GM20000 (cell line): ENCODE measurements at regions not wholly inside any gene's neighbourhood (a gene's known extent, or its start where the extent isn't known, plus 50 kb on each side); places are given as distances from the start of the nearest gene placed in this dataset.

Source experiments
- DNase-seq: peaks from one replicate; pipeline ENCODE4 v3.0.0; 2012; ENCODE audit warnings: low spot score
- CTCF ChIP-seq: IDR thresholded peaks from 2 replicates; pipeline ENCODE4 v1.5.1; 2012; ENCODE audit warnings: mild to moderate bottlenecking, control low read depth; ENCODE audit errors: extremely low read depth, missing control alignments

GRCh38 chr2:180268006-180268405 is 260.9 kb upstream of the CWC22 start:
- no peak for TF ChIP-seq CTCF
- DNase-seq: no peak

GRCh38 chr2:180261976-180262375 is 254.9 kb upstream of the CWC22 start:
- no peak for TF ChIP-seq CTCF
- no peak for DNase-seq

GRCh38 chr2:180258579-180258978 is 251.5 kb upstream of the CWC22 start:
- no peak for DNase-seq
- TF ChIP-seq CTCF: no peak

- TF ChIP-seq CTCF: no peak
- no peak for DNase-seq
Observed at GRCh38 chr2:180258041-180258537, 251.0 kb upstream of the CWC22 start.

- no peak for TF ChIP-seq CTCF
- DNase-seq: no peak
Observed at GRCh38 chr2:180257247-180257646, 250.2 kb upstream of the CWC22 start.

GRCh38 chr2:180255981-180256380 is 248.9 kb upstream of the CWC22 start:
- DNase-seq: no peak
- no peak for TF ChIP-seq CTCF

GRCh38 chr2:180254872-180255271 is 247.8 kb upstream of the CWC22 start:
- no peak for TF ChIP-seq CTCF
- no peak for DNase-seq

- no peak for DNase-seq
- TF ChIP-seq CTCF: no peak
Observed at GRCh38 chr2:180247658-180248057, 240.6 kb upstream of the CWC22 start.
